ENCODE measurements at regions not wholly inside any gene's neighbourhood (a gene's known extent, or its start where the extent isn't known, plus 50 kb on each side); places are given as distances from the start of the nearest gene placed in this dataset.

- no peak for TF ChIP-seq CTCF (conservative IDR thresholded peaks at IDR 0.05; ENCODE audit: low read depth, low read length)
- no peak for TF ChIP-seq EZH2 (IDR thresholded peaks at IDR 0.05; ENCODE audit: borderline replicate concordance, low read depth, low read length, poor library complexity, severe bottlenecking)
Measured at GRCh38 chr4:30879855-30880598, 159.9 kb downstream of the PCDH7 start.
